OCI-LY7 (cell line): ENCODE measurements at regions not wholly inside any gene's neighbourhood (a gene's known extent, or its start where the extent isn't known, plus 50 kb on each side); places are given as distances from the start of the nearest gene placed in this dataset.

Source experiments
- BruUV-seq: library from RNA; stranded (reverse); fragments of 400-500 nt; replicated peaks from 2 replicates; lab custom pipeline; 2021; lab: Mats Ljungman, UMichigan
- CTCF ChIA-PET: fragments of 300-600 bp; sonication (Branson Sonifier 250); formaldehyde crosslinking; loops from one replicate; lab custom pipeline; 2022; ENCODE audit warnings: antibody characterized with exemption; ENCODE audit not compliant: unreplicated experiment; lab: Charles Lee
- POLR2A ChIA-PET: fragments of 300-600 bp; sonication (Branson Sonifier 250); formaldehyde crosslinking; loops from one replicate; lab custom pipeline; 2022; ENCODE audit warnings: antibody characterized with exemption; lab: Charles Lee
- DNase-seq: peaks from one replicate; pipeline ENCODE4 v3.0.0-alpha.2; 2015; ENCODE audit warnings: low spot score
- H2AFZ ChIP-seq: fragments of 200-600 bp; sonication (generic), shearing (Covaris generic); 2 replicates; pipeline ENCODE4 v1.6.1; 2014; ENCODE audit warnings: mild to moderate bottlenecking, antibody characterized with exemption, low read length, moderate library complexity
- H3K27ac ChIP-seq: fragments of 200-600 bp; sonication (generic); 2 replicates; pipeline ENCODE4 v1.5.1; 2014; ENCODE audit warnings: mixed run types, low read depth, mild to moderate bottlenecking, moderate library complexity, low read length, inconsistent platforms; ENCODE audit not compliant: poor library complexity, severe bottlenecking
- H3K36me3 ChIP-seq: fragments of 200-600 bp; sonication (generic); 2 replicates; pipeline ENCODE4 v1.6.1; 2014; ENCODE audit warnings: mild to moderate bottlenecking, antibody characterized with exemption, low read length, moderate library complexity, mixed read lengths; ENCODE audit not compliant: insufficient read depth
- H3K4me1 ChIP-seq: fragments of 200-600 bp; sonication (generic); 2 replicates; pipeline ENCODE4 v1.5.1; 2014; ENCODE audit warnings: mild to moderate bottlenecking, low read length; ENCODE audit not compliant: insufficient read depth, poor library complexity, severe bottlenecking
- H3K4me2 ChIP-seq: fragments of 200-600 bp; sonication (generic); 2 replicates; pipeline ENCODE4 v1.6.1; 2014; ENCODE audit warnings: mild to moderate bottlenecking, low read length
- H3K4me3 ChIP-seq: fragments of 200-600 bp; sonication (generic); 2 replicates; pipeline ENCODE4 v1.5.1; 2014; ENCODE audit warnings: mild to moderate bottlenecking, low read depth, low read length; ENCODE audit not compliant: poor library complexity, severe bottlenecking
- H3K79me2 ChIP-seq: fragments of 200-600 bp; sonication (generic); 2 replicates; pipeline ENCODE4 v1.6.1; 2016; ENCODE audit warnings: low read depth, mild to moderate bottlenecking, low read length, moderate library complexity, mixed read lengths; ENCODE audit not compliant: insufficient read depth
- H3K9me2 ChIP-seq: fragments of 200-600 bp; sonication (generic); 2 replicates; pipeline ENCODE4 v1.6.1; 2016; ENCODE audit warnings: mild to moderate bottlenecking, low read length, mixed read lengths; ENCODE audit not compliant: insufficient read depth
- H3K9me3 ChIP-seq: fragments of 200-600 bp; sonication (generic); 2 replicates; pipeline ENCODE4 v1.6.1; 2014; ENCODE audit warnings: mild to moderate bottlenecking, mixed run types, low read length, mixed read lengths
- H4K20me1 ChIP-seq: fragments of 200-600 bp; sonication (generic); 2 replicates; pipeline ENCODE4 v1.6.1; 2014; ENCODE audit warnings: mild to moderate bottlenecking, antibody characterized with exemption, low read length, moderate library complexity, mixed read lengths; ENCODE audit not compliant: insufficient read depth
- CTCF ChIP-seq: fragments of 200-600 bp; sonication (generic); conservative IDR thresholded peaks from 2 replicates; pipeline ENCODE4 v1.5.1; 2014; ENCODE audit warnings: mild to moderate bottlenecking, antibody characterized with exemption, low read length, moderate library complexity, mixed read lengths
- EZH2phosphoT487 ChIP-seq: fragments of 200-600 bp; sonication (generic); IDR thresholded peaks from 2 replicates; pipeline ENCODE4 v1.6.1; 2018; ENCODE audit warnings: low read depth, borderline replicate concordance, mild to moderate bottlenecking, mixed run types, antibody characterized with exemption, low read length, moderate library complexity, mixed read lengths
- intact Hi-C: fragments of 100-400 bp; cut with micrococcal nuclease; formaldehyde crosslinking; loops from one replicate; pipeline ENCODE4 v1.10.0; 2022; ENCODE audit not compliant: unreplicated experiment

GRCh38 chr3:3603351-3603750 lies 195.9 kb upstream of the LRRN1 start:
- H3K27ac ChIP-seq, result no peak overlapping the region
- DNase-seq, result no peak
- H3K4me2 ChIP-seq, result no peak overlapping the region
- H3K4me1 ChIP-seq, result no peaks in the 10 kb centered on the region
- no TSS peak for BruUV-seq
- no peaks in the 10 kb centered on the region for H4K20me1 ChIP-seq
- H3K79me2 ChIP-seq, result no peaks in the 10 kb centered on the region
- no peaks in the 10 kb centered on the region for H3K9me2 ChIP-seq
- H2AFZ ChIP-seq, result no peak overlapping the region
- ChIA-PET CTCF (no interaction called here), POLR2A (no interaction called here)
- intact Hi-C loops, result no loop called here
- H3K4me3 ChIP-seq, result no peak overlapping the region
- TF ChIP-seq EZH2phosphoT487 (no peak), CTCF (no peak)
- no peaks in the 10 kb centered on the region for H3K36me3 ChIP-seq
- no peaks in the 10 kb centered on the region for H3K9me3 ChIP-seq

- no peak overlapping the region for H2AFZ ChIP-seq
- ChIA-PET POLR2A (no interaction called here), CTCF (no interaction called here)
- H3K79me2 ChIP-seq, result no peaks in the 10 kb centered on the region
- H3K27ac ChIP-seq, result no peak overlapping the region
- no peak for DNase-seq
- intact Hi-C loops, result no loop called here
- no peaks in the 10 kb centered on the region for H4K20me1 ChIP-seq
- H3K4me2 ChIP-seq, result no peak overlapping the region
- H3K36me3 ChIP-seq, result no peaks in the 10 kb centered on the region
- no peaks in the 10 kb centered on the region for H3K9me3 ChIP-seq
- TF ChIP-seq CTCF, result no peak
- no peak for TF ChIP-seq EZH2phosphoT487
- H3K4me3 ChIP-seq, result no peak overlapping the region
- H3K9me2 ChIP-seq, result no peaks in the 10 kb centered on the region
- H3K4me1 ChIP-seq, result no peaks in the 10 kb centered on the region
- BruUV-seq, result no TSS peak
These were observed 198.4 kb upstream of the LRRN1 start for GRCh38 chr3:3600665-3601340.

GRCh38 chr3:3599016-3599415 lies 200.2 kb upstream of the LRRN1 start:
- no peak overlapping the region for H3K4me2 ChIP-seq
- no peak overlapping the region for H3K27ac ChIP-seq
- ChIA-PET CTCF (no interaction called here), POLR2A (interaction anchor here (0.6 to 0.7 kb wide), 2 partner anchors 600 to 1341 kb away, joined by 3 read pairs; no protein-coding TSS in a partner anchor)
- DNase-seq, result no peak
- intact Hi-C loops, result no loop called here
- no peaks in the 10 kb centered on the region for H3K4me1 ChIP-seq
- no peaks in the 10 kb centered on the region for H3K79me2 ChIP-seq
- no peak overlapping the region for H2AFZ ChIP-seq
- H3K4me3 ChIP-seq, result no peak overlapping the region
- no TSS peak for BruUV-seq
- H3K36me3 ChIP-seq, result no peaks in the 10 kb centered on the region
- H3K9me3 ChIP-seq, result no peaks in the 10 kb centered on the region
- H4K20me1 ChIP-seq, result no peaks in the 10 kb centered on the region
- TF ChIP-seq CTCF (no peak), EZH2phosphoT487 (no peak)
- H3K9me2 ChIP-seq, result no peaks in the 10 kb centered on the region
